ENCODE measurements at regions not wholly inside any gene's neighbourhood (a gene's known extent, or its start where the extent isn't known, plus 50 kb on each side); places are given as distances from the start of the nearest gene placed in this dataset.

DNA sequence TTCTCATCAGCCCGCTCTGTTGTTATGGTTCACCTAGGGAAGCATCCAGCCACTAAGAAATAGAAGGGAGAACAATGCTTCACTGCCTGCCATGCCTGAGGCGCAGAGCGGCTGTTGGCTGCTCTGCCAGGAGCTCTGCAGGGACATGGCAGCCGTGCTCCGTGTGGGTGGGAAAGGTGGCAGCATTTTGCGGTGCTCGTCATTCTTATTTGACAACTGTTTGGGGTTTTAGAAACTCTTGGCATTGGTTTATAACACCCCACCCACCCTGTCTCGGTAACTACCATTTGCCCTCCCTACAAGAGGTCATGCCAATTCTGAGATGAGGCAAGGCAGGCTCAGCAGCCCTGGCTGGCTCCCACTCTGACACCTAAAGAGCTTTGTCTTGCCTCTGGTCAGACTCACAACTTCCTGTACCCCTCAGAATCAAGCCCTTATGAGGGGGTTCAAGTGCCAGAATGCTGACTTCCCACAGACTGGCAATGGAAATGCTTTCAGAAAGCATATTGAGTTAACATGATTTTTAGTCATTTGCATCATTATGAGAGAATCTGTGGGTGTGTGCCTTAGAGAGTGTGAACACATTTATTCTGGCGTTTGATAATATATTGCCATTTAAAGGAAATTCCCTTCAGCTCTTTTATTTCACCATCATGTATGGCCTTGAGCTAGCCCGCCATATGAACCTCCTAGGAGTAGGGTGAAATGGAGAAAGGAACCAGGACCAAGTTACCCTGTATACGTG is 288.0 kb upstream of the ANKRD55 start:
- no peak for DNase-seq (ENCODE audit: low read depth)
- in situ Hi-C loops (cut with HindIII; ENCODE audit: low pct_unique_long_range_greater_than_20kb, low sequenced_read_pairs), result no loop called here

GRCh38 chr5:56518820-56519219 is 285.7 kb upstream of the ANKRD55 start:
- in situ Hi-C loops (cut with HindIII; ENCODE audit: low pct_unique_long_range_greater_than_20kb, low sequenced_read_pairs), result no loop called here
- DNase-seq (ENCODE audit: low read depth), result no peak

- in situ Hi-C loops (cut with HindIII; ENCODE audit: low pct_unique_long_range_greater_than_20kb, low sequenced_read_pairs), result no loop called here
These were observed 283.9 kb upstream of the ANKRD55 start for GRCh38 chr5:56517011-56517416.

GRCh38 chr5:56516441-56516840 is 283.3 kb upstream of the ANKRD55 start:
- DNase-seq (ENCODE audit: low read depth), result no peak
- in situ Hi-C loops (cut with HindIII; ENCODE audit: low pct_unique_long_range_greater_than_20kb, low sequenced_read_pairs), result no loop called here

More at GRCh38 chr5:56517011-56517416, 283.9 kb upstream of the ANKRD55 start:
- no peak for DNase-seq (ENCODE audit: low read depth)

- in situ Hi-C loops (cut with HindIII; ENCODE audit: low pct_unique_long_range_greater_than_20kb, low sequenced_read_pairs), result no loop called here
- no peak for DNase-seq (ENCODE audit: low read depth)
These were observed 282.9 kb upstream of the ANKRD55 start for GRCh38 chr5:56516035-56516434.

DNA sequence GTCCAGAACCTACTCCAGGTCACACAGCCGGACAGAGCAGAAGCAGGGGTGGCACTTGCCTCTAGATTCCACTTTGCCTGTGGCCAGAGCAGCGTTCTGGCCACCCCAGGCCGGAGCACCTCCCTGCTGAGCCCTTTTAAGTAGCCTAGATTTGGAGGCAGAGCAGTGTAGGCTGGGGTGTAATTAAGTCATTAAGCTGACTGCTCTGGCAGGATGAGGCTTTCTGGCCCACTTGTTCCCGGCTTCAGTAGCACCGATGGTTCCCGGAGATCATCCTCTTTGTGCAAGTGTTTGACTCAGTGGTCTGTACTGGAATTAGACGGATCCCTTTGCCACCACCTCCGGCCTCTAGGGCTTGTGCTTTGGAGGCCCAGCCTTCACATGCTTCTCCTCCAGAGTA is 281.9 kb upstream of the ANKRD55 start:
- in situ Hi-C loops (cut with HindIII; ENCODE audit: low pct_unique_long_range_greater_than_20kb, low sequenced_read_pairs), result no loop called here
- no peak for DNase-seq (ENCODE audit: low read depth)

GRCh38 chr5:56514245-56514644 is 281.1 kb upstream of the ANKRD55 start:
- in situ Hi-C loops (cut with HindIII; ENCODE audit: low pct_unique_long_range_greater_than_20kb, low sequenced_read_pairs), result no loop called here
- peak; percentile 53 for DNase-seq (ENCODE audit: low read depth)

DNA sequence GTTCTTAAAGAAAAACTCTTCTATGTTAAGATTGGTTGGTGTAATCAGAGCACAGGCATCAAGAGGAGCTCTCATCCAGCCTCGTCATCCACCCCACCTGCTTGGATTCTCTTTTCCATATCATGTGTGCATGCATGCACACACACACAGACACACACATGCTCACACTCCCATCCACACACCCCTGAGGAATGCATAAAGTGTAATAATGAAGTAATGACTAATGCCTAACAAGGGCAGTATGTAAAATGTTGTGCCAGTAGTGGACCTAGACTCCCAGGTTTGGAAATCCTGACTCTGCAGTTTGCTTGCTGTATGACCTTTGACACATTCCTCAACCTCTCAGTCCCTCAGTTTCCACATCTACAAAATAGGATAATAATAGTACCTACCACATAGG is 280.0 kb upstream of the ANKRD55 start:
- no peak for DNase-seq (ENCODE audit: low read depth)
- in situ Hi-C loops (cut with HindIII; ENCODE audit: low pct_unique_long_range_greater_than_20kb, low sequenced_read_pairs), result no loop called here

DNA sequence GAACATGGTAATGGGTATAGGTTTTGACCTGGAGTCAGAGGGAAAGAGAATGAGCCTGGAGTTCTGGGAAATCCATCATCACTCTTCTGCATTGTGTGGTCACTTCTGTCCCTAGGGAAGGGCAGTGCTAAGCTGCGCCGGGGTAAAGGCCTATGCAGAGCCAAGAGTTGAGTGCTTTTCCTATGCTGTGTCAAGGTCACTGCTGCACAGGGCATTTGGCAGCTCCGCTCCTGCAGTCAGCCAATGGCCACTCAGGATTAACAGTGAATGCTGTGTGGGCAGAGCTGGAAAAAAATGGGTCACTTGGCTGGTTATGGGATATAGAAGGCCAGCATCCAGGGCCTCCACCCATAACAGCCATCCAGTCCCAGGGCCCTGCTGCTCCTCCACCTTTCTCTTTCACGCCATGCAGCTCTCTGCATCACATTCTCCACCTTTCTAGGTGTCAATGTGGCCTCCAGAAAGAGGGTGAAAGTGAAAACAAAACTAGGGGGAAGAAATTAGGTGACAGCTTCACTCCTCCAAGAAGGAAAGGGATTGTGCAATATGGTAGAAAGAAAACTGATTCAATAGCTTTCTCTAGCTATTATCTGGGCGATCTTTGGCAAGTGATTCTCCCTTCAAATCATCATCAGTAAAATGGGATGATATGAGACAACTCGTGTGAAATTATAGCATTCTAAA is 279.3 kb upstream of the ANKRD55 start:
- DNase-seq (ENCODE audit: low read depth), result no peak
- in situ Hi-C loops (cut with HindIII; ENCODE audit: low pct_unique_long_range_greater_than_20kb, low sequenced_read_pairs), result no loop called here

DNA sequence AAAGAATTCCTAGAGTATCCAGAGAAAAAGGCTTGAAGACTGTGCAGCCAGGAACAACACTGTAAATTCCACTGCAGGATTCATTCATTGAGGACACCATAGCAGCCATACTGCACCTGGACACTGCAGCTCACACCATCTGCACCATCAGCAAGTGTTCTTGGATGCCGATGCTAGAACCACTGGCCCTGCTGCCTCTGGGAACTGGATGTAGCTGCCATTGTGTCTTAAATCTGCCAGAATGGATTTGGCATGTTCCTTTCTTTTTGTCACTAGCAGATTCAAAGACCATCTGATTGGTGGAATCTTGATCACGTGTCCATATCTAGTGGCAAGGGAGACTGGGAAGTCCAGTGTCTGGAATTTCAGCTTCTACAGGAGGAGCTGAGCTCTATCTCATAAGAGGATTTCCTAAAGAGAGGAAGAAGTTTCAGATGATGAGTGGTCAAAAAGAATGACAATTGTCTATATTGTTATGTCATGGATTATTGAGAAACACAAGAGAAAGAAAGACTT is 278.3 kb upstream of the ANKRD55 start:
- no peak for DNase-seq (ENCODE audit: low read depth)
- in situ Hi-C loops (cut with HindIII; ENCODE audit: low pct_unique_long_range_greater_than_20kb, low sequenced_read_pairs), result no loop called here

- in situ Hi-C loops (cut with HindIII; ENCODE audit: low pct_unique_long_range_greater_than_20kb, low sequenced_read_pairs), result no loop called here
- DNase-seq (ENCODE audit: low read depth), result no peak
These were observed 275.1 kb upstream of the ANKRD55 start for GRCh38 chr5:56508249-56508648.

GRCh38 chr5:56507351-56507930 is 274.3 kb upstream of the ANKRD55 start:
- no peak for DNase-seq (ENCODE audit: low read depth)
- in situ Hi-C loops (cut with HindIII; ENCODE audit: low pct_unique_long_range_greater_than_20kb, low sequenced_read_pairs), result no loop called here

- in situ Hi-C loops (cut with HindIII; ENCODE audit: low pct_unique_long_range_greater_than_20kb, low sequenced_read_pairs), result no loop called here
- peak; percentile 69 for DNase-seq (ENCODE audit: low read depth)
These were observed 273.3 kb upstream of the ANKRD55 start for GRCh38 chr5:56506211-56506965.

- in situ Hi-C loops (cut with HindIII; ENCODE audit: low pct_unique_long_range_greater_than_20kb, low sequenced_read_pairs), result no loop called here
- DNase-seq (ENCODE audit: low read depth), result no peak
These were observed 270.8 kb upstream of the ANKRD55 start for GRCh38 chr5:56503929-56504328.

GRCh38 chr5:56501781-56502557 is 268.8 kb upstream of the ANKRD55 start:
- in situ Hi-C loops (cut with HindIII; ENCODE audit: low pct_unique_long_range_greater_than_20kb, low sequenced_read_pairs), result no loop called here
- DNase-seq (ENCODE audit: low read depth), result peak; percentile 50

DNA sequence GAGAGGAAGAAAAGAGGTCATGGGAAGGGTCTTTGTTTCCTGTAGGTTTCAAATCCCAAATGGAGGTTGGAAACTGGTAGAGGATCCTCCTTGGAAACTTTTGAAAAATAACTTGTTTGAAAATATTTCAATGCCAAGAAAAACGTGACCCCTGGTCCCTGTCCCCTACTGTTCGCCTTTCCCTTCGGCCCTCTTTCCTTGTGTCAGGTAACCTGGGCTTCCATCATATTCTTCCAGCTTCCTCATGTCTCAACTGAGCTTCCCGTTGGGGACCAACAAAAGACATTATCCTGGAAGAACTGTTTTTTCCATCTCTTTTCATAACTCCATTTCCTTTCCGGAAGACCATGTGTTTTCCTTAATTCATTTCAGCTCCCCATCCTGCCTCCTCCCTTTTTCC is 266.8 kb upstream of the ANKRD55 start:
- in situ Hi-C loops (cut with HindIII; ENCODE audit: low pct_unique_long_range_greater_than_20kb, low sequenced_read_pairs), result no loop called here
- no peak for DNase-seq (ENCODE audit: low read depth)

DNA sequence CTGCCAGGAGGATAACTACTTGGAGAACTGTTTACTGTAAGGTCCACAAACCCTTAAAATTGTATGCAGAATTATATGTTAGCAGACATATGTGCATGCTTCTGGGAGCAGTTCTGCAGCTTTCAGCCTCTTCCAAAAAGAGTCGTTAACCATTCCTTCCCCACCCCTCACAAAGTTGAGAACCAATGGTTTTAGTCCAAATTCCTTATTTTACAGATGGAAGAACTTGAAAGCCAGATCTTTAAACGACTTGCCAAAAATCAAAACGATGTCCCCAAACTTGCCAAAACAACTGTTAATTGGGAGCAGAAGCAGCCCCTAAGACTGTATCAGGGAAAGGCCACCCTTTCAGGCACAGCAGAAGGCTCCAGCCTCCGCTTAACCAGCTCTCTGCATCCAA is 266.4 kb upstream of the ANKRD55 start:
- DNase-seq (ENCODE audit: low read depth), result no peak
- in situ Hi-C loops (cut with HindIII; ENCODE audit: low pct_unique_long_range_greater_than_20kb, low sequenced_read_pairs), result no loop called here

DNA sequence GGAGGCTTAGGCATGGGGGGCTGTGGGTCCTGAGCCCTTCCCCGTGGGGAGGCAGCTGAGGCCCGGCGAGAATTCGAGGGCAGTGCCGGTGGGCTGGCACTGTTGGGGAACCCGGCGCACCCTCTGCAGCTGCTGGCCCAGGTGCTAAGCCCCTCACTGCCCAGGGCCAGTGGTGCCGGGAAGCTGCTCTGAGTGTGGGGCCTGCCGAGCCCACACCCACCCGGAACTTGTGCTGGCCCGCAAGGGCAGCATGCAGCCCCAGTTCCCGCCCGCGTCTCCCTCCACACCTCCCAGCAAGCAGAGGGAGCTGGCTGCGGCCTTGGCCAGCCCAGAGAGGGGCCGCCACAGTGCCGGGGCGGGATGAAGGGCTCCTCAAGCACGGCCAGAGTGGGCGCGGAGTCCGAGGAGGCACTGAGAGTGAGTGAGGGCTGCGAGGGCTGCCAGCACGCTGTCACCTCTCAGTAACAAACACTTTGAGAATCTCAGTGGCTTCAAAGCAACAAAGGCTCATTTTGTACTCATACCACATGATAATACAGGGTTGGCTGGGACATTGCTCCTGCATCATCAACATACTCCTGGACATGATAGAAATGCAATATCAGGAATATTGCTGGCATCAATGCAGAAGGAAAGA is 265.7 kb upstream of the ANKRD55 start:
- in situ Hi-C loops (cut with HindIII; ENCODE audit: low pct_unique_long_range_greater_than_20kb, low sequenced_read_pairs), result no loop called here
- no peak for DNase-seq (ENCODE audit: low read depth)
